ENCODE measurements at regions not wholly inside any gene's neighbourhood (a gene's known extent, or its start where the extent isn't known, plus 50 kb on each side); places are given as distances from the start of the nearest gene placed in this dataset.

DNA sequence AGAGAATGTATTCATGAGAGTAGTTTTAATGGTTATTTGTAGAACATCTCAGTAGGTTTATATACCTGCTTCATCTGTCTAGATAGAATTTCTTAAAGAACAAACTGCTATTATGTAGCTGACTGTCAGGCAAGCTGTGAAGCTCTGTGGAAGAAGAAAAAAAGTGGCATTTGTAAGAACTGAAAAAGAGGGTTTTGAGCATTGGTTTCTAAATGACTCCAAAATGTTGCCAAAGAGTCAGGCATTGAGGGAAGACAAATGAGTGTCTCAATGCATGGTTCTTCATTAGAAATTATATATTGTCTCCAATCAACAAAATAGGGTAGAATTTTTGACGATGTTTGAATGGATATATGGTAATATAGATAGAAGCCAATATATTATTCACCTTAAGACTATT lies 1276.1 kb downstream of the KCNT2 start:
- Histone ChIP-seq H3K27me3 (no peaks in the 10 kb centered on the region), H3K36me3 (replicated peaks; ENCODE audit: insufficient read depth, low read depth) (no peaks in the 10 kb centered on the region), H3K9me3 (ENCODE audit: low read depth) (no peaks in the 10 kb centered on the region), H4K20me1 (ENCODE audit: insufficient read depth, poor library complexity, severe bottlenecking) (no peaks in the 10 kb centered on the region), H3K4me1 (ENCODE audit: insufficient read depth) (peaks cover 5% of the 10 kb centered on the region), H3K79me2 (no peaks in the 10 kb centered on the region), H2AFZ (no peak overlapping the region), H3K4me3 (no peak overlapping the region), H3K27ac (no peak overlapping the region), H3K4me2 (no peak overlapping the region), H3K9me2 (replicated peaks; ENCODE audit: insufficient read depth) (no peaks in the 10 kb centered on the region)
- no peak for DNase-seq (ENCODE audit: low spot score)
- 81% methylated on average over 1 of the region's 1 CpG for WGBS (ENCODE audit: low lambda C conversion rate, missing lambda C conversion rate)
- TF ChIP-seq EZH2phosphoT487 (IDR thresholded peaks at IDR 0.05; ENCODE audit: low read depth, severe bottlenecking, unreplicated experiment) (no peak), EZH2 (IDR thresholded peaks at IDR 0.05; ENCODE audit: borderline replicate concordance) (no peak), CTCF (IDR thresholded peaks at IDR 0.05; ENCODE audit: poor library complexity) (no peak)

GRCh38 chr1:195328681-195329080 lies 1279.6 kb downstream of the KCNT2 start:
- Histone ChIP-seq H3K4me3 (no peak overlapping the region), H3K79me2 (no peaks in the 10 kb centered on the region), H3K9me2 (replicated peaks; ENCODE audit: insufficient read depth) (no peaks in the 10 kb centered on the region), H3K27ac (no peak overlapping the region), H3K36me3 (replicated peaks; ENCODE audit: insufficient read depth, low read depth) (no peaks in the 10 kb centered on the region), H4K20me1 (ENCODE audit: insufficient read depth, poor library complexity, severe bottlenecking) (no peaks in the 10 kb centered on the region), H3K27me3 (no peaks in the 10 kb centered on the region), H3K9me3 (ENCODE audit: low read depth) (no peaks in the 10 kb centered on the region), H2AFZ (no peak overlapping the region), H3K4me2 (no peak overlapping the region), H3K4me1 (ENCODE audit: insufficient read depth) (peaks cover 5% of the 10 kb centered on the region)
- 86% methylated on average over 2 of the region's 2 CpGs for WGBS (ENCODE audit: low lambda C conversion rate, missing lambda C conversion rate)
- DNase-seq (ENCODE audit: low spot score), result no peak
- TF ChIP-seq EZH2phosphoT487 (IDR thresholded peaks at IDR 0.05; ENCODE audit: low read depth, severe bottlenecking, unreplicated experiment) (no peak), CTCF (IDR thresholded peaks at IDR 0.05; ENCODE audit: poor library complexity) (no peak)

GRCh38 chr1:195328102-195328501 lies 1280.1 kb downstream of the KCNT2 start:
- H3K79me2 ChIP-seq, result no peaks in the 10 kb centered on the region
- H4K20me1 ChIP-seq (ENCODE audit: insufficient read depth, poor library complexity, severe bottlenecking), result no peaks in the 10 kb centered on the region
- no peak overlapping the region for H2AFZ ChIP-seq
- peak overlapping the region; percentile 58 for H3K27ac ChIP-seq
- H3K27me3 ChIP-seq, result no peaks in the 10 kb centered on the region
- no peaks in the 10 kb centered on the region for H3K9me2 ChIP-seq (replicated peaks; ENCODE audit: insufficient read depth)
- DNase-seq (ENCODE audit: low spot score), result peak; percentile 5
- H3K4me3 ChIP-seq, result no peak overlapping the region
- H3K4me2 ChIP-seq, result no peak overlapping the region
- H3K9me3 ChIP-seq (ENCODE audit: low read depth), result no peaks in the 10 kb centered on the region
- H3K36me3 ChIP-seq (replicated peaks; ENCODE audit: insufficient read depth, low read depth), result no peaks in the 10 kb centered on the region
- peaks cover 5% of the 10 kb centered on the region for H3K4me1 ChIP-seq (ENCODE audit: insufficient read depth)
- TF ChIP-seq CTCF (IDR thresholded peaks at IDR 0.05; ENCODE audit: poor library complexity), result no peak
- TF ChIP-seq EZH2phosphoT487 (IDR thresholded peaks at IDR 0.05; ENCODE audit: low read depth, severe bottlenecking, unreplicated experiment), result no peak
- no peak for TF ChIP-seq EZH2 (IDR thresholded peaks at IDR 0.05; ENCODE audit: borderline replicate concordance)
- WGBS (ENCODE audit: low lambda C conversion rate, missing lambda C conversion rate), result 57% methylated on average over 2 of the region's 2 CpGs

GRCh38 chr1:195327361-195327760 lies 1280.9 kb downstream of the KCNT2 start:
- H4K20me1 ChIP-seq (ENCODE audit: insufficient read depth, poor library complexity, severe bottlenecking), result no peaks in the 10 kb centered on the region
- WGBS (ENCODE audit: low lambda C conversion rate, missing lambda C conversion rate), result 83% methylated on average over 1 of the region's 1 CpG
- no peaks in the 10 kb centered on the region for H3K36me3 ChIP-seq (replicated peaks; ENCODE audit: insufficient read depth, low read depth)
- no peaks in the 10 kb centered on the region for H3K27me3 ChIP-seq
- no peaks in the 10 kb centered on the region for H3K9me3 ChIP-seq (ENCODE audit: low read depth)
- no peak for TF ChIP-seq EZH2phosphoT487 (IDR thresholded peaks at IDR 0.05; ENCODE audit: low read depth, severe bottlenecking, unreplicated experiment)
- TF ChIP-seq EZH2 (IDR thresholded peaks at IDR 0.05; ENCODE audit: borderline replicate concordance), result no peak
- no peak for TF ChIP-seq CTCF (IDR thresholded peaks at IDR 0.05; ENCODE audit: poor library complexity)
- no peaks in the 10 kb centered on the region for H3K9me2 ChIP-seq (replicated peaks; ENCODE audit: insufficient read depth)
- H3K27ac ChIP-seq, result peak overlapping the region; percentile 58
- H3K4me2 ChIP-seq, result no peak overlapping the region
- peaks cover 5% of the 10 kb centered on the region for H3K4me1 ChIP-seq (ENCODE audit: insufficient read depth)
- no peak overlapping the region for H2AFZ ChIP-seq
- no peak for DNase-seq (ENCODE audit: low spot score)
- no peak overlapping the region for H3K4me3 ChIP-seq
- no peaks in the 10 kb centered on the region for H3K79me2 ChIP-seq
